IPS-NIHi7 (cell line): ENCODE measurements at regions not wholly inside any gene's neighbourhood (a gene's known extent, or its start where the extent isn't known, plus 50 kb on each side); places are given as distances from the start of the nearest gene placed in this dataset.

ENCODE experiments used
- DNase-seq: peaks from one replicate; pipeline ENCODE4 v3.0.0; 2012; ENCODE audit warnings: mixed read lengths; ENCODE audit errors: extremely low spot score

GRCh38 chr13:27367570-27367969 is 56.8 kb upstream of the GTF3A start:
- no peak for DNase-seq

GRCh38 chr13:27370305-27370872 is 54.0 kb upstream of the GTF3A start:
- DNase-seq: no peak

- DNase-seq: no peak
These were observed 52.5 kb upstream of the GTF3A start for GRCh38 chr13:27371932-27372331.

- DNase-seq: no peak
These were observed 51.5 kb upstream of the GTF3A start for GRCh38 chr13:27372896-27373295.

GRCh38 chr13:27374126-27374613 is 50.2 kb upstream of the GTF3A start:
- DNase-seq: no peak
